ENCODE measurements at regions not wholly inside any gene's neighbourhood (a gene's known extent, or its start where the extent isn't known, plus 50 kb on each side); places are given as distances from the start of the nearest gene placed in this dataset.

DNA sequence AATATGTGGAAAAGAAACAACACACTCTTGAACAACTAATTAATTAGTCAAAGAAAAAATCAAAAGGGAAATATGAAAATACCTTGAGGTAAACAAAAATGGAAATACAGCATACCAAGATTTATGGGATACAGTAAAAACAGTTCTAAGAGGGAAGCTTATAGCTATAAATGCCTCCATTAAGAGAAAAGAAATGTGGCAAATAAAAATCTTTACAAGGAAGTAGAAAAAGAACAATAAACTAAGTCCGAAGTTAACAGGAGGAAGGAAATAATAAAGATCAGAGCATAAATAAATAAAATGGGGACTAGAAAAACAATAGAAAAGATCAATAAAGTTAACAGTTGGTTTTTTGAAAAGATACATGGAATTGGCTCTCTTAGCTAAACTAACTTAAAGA is 267.8 kb upstream of the NRP1 start:
- no peak for TF ChIP-seq CTCF (IDR thresholded peaks at IDR 0.05; ENCODE audit: insufficient read depth, low read length)
- no peak for TF ChIP-seq GABPA (IDR thresholded peaks at IDR 0.05; ENCODE audit: low read depth)

All from HL-60 (cell line).